DOHH2 (cell line): ENCODE measurements at regions not wholly inside any gene's neighbourhood (a gene's known extent, or its start where the extent isn't known, plus 50 kb on each side); places are given as distances from the start of the nearest gene placed in this dataset.

Experiments
- EZH2phosphoT487 ChIP-seq: fragments of 200-600 bp; sonication (generic); IDR thresholded peaks from 2 replicates; pipeline ENCODE4 v1.6.1; 2017; ENCODE audit warnings: borderline replicate concordance, mild to moderate bottlenecking, antibody characterized with exemption, low read length, moderate library complexity, mixed read lengths
- TF ChIP-seq, protein P1 (sequence below): fragments of 200-600 bp; sonication (generic); IDR thresholded peaks from one replicate; pipeline ENCODE4 v1.5.1; 2014; ENCODE audit warnings: antibody characterized with exemption, mild to moderate bottlenecking, low read depth, low read length; ENCODE audit not compliant: poor library complexity, severe bottlenecking

GRCh38 chr1:88140325-88140724, 543.7 kb upstream of the PKN2 start:
- TF ChIP-seq, protein P1, sequence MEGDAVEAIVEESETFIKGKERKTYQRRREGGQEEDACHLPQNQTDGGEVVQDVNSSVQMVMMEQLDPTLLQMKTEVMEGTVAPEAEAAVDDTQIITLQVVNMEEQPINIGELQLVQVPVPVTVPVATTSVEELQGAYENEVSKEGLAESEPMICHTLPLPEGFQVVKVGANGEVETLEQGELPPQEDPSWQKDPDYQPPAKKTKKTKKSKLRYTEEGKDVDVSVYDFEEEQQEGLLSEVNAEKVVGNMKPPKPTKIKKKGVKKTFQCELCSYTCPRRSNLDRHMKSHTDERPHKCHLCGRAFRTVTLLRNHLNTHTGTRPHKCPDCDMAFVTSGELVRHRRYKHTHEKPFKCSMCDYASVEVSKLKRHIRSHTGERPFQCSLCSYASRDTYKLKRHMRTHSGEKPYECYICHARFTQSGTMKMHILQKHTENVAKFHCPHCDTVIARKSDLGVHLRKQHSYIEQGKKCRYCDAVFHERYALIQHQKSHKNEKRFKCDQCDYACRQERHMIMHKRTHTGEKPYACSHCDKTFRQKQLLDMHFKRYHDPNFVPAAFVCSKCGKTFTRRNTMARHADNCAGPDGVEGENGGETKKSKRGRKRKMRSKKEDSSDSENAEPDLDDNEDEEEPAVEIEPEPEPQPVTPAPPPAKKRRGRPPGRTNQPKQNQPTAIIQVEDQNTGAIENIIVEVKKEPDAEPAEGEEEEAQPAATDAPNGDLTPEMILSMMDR = no peak
- TF ChIP-seq EZH2phosphoT487 = no peak
